ENCODE measurements at regions not wholly inside any gene's neighbourhood (a gene's known extent, or its start where the extent isn't known, plus 50 kb on each side); places are given as distances from the start of the nearest gene placed in this dataset.

DNA sequence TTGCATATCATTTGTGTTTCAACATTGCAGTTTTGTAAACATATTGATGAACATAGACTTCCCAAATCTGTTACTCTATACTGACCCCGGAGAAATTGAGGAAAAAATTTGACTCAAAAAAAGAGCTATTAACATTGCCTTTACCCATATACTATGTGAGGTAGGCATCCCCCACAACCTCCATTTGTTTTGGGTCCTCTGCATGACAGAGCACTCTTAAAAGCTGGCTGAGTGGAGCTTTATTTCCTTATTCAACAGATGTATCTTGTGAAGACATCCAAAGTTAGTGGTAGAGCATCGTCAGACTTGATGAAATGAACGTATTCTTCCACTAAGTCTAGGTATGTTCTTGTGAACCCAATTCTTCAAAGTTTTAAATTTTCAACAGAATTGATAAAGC, 310.5 kb downstream of the CDH9 start:
- ATAC-seq (ENCODE audit: low read depth) (no peak), DNase-seq (no peak)
- Mint-ChIP-seq H3K4me1 (no peaks in the 10 kb centered on the region), H3K4me3 (no peak overlapping the region), H3K9me3 (peaks cover 24% of the 10 kb centered on the region), H3K27ac (no peak overlapping the region), H3K27me3 (no peaks in the 10 kb centered on the region), H3K36me3 (ENCODE audit: low read depth) (no peaks in the 10 kb centered on the region)
- POLR2A ChIA-PET: no interaction called here
- intact Hi-C loops (cut with micrococcal nuclease): no loop called here
- CTCF ChIA-PET: no interaction called here
- TF ChIP-seq CTCF (IDR thresholded peaks at IDR 0.05): no peak

- POLR2A ChIA-PET: no interaction called here
- DNase-seq (no peak), ATAC-seq (ENCODE audit: low read depth) (no peak)
- Mint-ChIP-seq H3K4me1 (no peaks in the 10 kb centered on the region), H3K4me3 (no peak overlapping the region), H3K27me3 (no peaks in the 10 kb centered on the region), H3K9me3 (peaks cover 8% of the 10 kb centered on the region), H3K36me3 (ENCODE audit: low read depth) (no peaks in the 10 kb centered on the region), H3K27ac (no peak overlapping the region)
- CTCF ChIA-PET: no interaction called here
- no peak for TF ChIP-seq CTCF (IDR thresholded peaks at IDR 0.05)
- intact Hi-C loops (cut with micrococcal nuclease): no loop called here
Measured at GRCh38 chr5:26719803-26720202, 318.6 kb downstream of the CDH9 start.

DNA sequence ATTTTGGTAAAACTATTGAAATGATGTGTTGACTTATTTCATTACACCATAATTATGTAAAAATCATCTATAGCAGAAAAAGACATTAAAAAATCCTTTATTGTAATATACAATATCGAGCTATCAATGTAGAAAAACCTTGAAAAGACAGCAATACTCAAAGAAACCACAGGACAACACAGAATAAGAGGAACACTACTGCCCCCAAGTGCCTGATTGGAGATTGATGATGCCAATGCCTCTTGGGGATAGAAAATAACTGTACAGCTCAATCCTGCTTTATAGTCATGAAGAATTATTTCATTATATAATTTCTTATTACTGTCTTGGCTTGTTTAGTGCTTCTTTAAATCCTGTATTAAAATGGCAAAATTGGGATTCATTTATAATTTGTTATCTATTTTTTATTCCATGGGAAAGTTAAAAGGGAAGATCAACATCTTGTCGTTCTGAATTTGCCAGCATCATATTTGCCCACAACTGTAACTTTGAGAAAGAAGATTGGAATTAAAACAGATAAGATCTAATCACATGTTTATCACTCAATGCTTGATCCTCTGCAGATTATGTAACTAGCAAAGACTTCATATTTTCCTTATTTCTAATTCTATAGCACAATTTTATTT, 337.5 kb downstream of the CDH9 start:
- ATAC-seq (ENCODE audit: low read depth) (no peak), DNase-seq (no peak)
- H3K9me3 Mint-ChIP-seq: peaks cover 6% of the 10 kb centered on the region
- H3K27ac Mint-ChIP-seq: no peak overlapping the region
- H3K4me3 Mint-ChIP-seq: no peak overlapping the region
- no peak for TF ChIP-seq CTCF (IDR thresholded peaks at IDR 0.05)
- no peaks in the 10 kb centered on the region for H3K4me1 Mint-ChIP-seq
- ChIA-PET POLR2A (no interaction called here), CTCF (no interaction called here)
- no peaks in the 10 kb centered on the region for H3K27me3 Mint-ChIP-seq
- intact Hi-C loops (cut with micrococcal nuclease): no loop called here
- H3K36me3 Mint-ChIP-seq (ENCODE audit: low read depth): no peaks in the 10 kb centered on the region

DNA sequence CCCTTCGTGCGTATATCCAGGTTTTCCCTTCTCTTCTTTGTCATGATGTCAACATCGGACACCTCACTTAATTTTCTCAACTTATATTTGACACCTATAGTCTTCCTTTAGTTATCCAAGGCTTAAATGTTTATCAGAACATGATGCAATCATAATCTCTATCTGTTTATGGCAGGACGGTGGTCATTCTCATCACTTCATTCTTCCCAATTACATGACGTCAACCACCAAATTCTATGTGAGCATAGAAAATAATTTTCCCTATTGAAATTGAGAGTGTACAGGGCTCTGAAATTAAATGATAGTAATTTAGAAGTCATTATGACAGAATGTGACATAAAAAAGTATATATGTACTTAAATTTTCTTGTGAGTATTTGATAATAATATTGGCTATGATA, 345.4 kb downstream of the CDH9 start:
- H3K27ac Mint-ChIP-seq: no peak overlapping the region
- CTCF ChIA-PET: no interaction called here
- H3K27me3 Mint-ChIP-seq: no peaks in the 10 kb centered on the region

DNA sequence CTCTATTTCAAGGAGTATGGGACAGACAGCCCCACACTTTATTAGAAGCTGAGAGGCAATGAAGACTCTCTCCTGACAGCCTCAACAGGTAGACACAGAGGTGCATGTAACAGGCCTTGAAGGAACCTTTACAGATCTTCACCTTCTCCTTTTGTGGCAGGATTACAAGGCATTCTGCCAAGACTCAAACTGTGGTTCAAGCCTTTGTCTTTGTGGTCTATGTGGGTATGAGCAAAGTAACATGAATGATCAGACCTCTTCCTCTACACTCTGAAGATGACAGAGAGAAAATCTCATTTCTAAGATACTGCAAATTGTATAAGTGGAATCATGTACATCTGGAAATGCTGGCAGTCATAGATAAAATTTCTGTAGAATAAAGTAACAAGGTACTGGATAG, 346.9 kb downstream of the CDH9 start:
- ATAC-seq (ENCODE audit: low read depth) (no peak), DNase-seq (no peak)
- H3K36me3 Mint-ChIP-seq (ENCODE audit: low read depth): no peaks in the 10 kb centered on the region
- H3K27ac Mint-ChIP-seq: no peak overlapping the region
- ChIA-PET POLR2A (no interaction called here), CTCF (no interaction called here)
- intact Hi-C loops (cut with micrococcal nuclease): no loop called here
- H3K9me3 Mint-ChIP-seq: peaks cover 3% of the 10 kb centered on the region
- no peak overlapping the region for H3K4me3 Mint-ChIP-seq
- no peaks in the 10 kb centered on the region for H3K27me3 Mint-ChIP-seq
- no peak for TF ChIP-seq CTCF (IDR thresholded peaks at IDR 0.05)
- no peaks in the 10 kb centered on the region for H3K4me1 Mint-ChIP-seq

More for the DNA sequence above, 345.4 kb downstream of the CDH9 start:
- Mint-ChIP-seq H3K36me3 (ENCODE audit: low read depth) (no peaks in the 10 kb centered on the region), H3K4me1 (no peaks in the 10 kb centered on the region), H3K9me3 (peaks cover 7% of the 10 kb centered on the region), H3K4me3 (no peak overlapping the region)
- no peak for TF ChIP-seq CTCF (IDR thresholded peaks at IDR 0.05)
- no peak for ATAC-seq (ENCODE audit: low read depth)
- POLR2A ChIA-PET: no interaction called here
- DNase-seq: no peak
- intact Hi-C loops (cut with micrococcal nuclease): no loop called here

Measured in activated B cell treated with CpG ODN at 0.5 μM for 24 hours (primary cell).